ENCODE measurements at regions not wholly inside any gene's neighbourhood (a gene's known extent, or its start where the extent isn't known, plus 50 kb on each side); places are given as distances from the start of the nearest gene placed in this dataset.

- no peak for TF ChIP-seq CTCF (IDR thresholded peaks at IDR 0.05)
Measured at GRCh38 chr4:153034681-153035080, 98.6 kb downstream of the FHDC1 start.

- TF ChIP-seq CTCF (IDR thresholded peaks at IDR 0.05): no peak
Measured at GRCh38 chr4:153036931-153037482, 100.9 kb downstream of the FHDC1 start.

- TF ChIP-seq CTCF (IDR thresholded peaks at IDR 0.05): no peak
Measured at GRCh38 chr4:153038623-153039311, 102.6 kb downstream of the FHDC1 start.

- TF ChIP-seq CTCF (IDR thresholded peaks at IDR 0.05): no peak
Measured at GRCh38 chr4:153039542-153040185, 103.5 kb downstream of the FHDC1 start.

GRCh38 chr4:153040677-153041076, 104.6 kb downstream of the FHDC1 start:
- no peak for TF ChIP-seq CTCF (IDR thresholded peaks at IDR 0.05)

GRCh38 chr4:153044036-153044435, 107.9 kb downstream of the FHDC1 start:
- TF ChIP-seq CTCF (IDR thresholded peaks at IDR 0.05): no peak

GRCh38 chr4:153045111-153045982, 109.2 kb downstream of the FHDC1 start:
- TF ChIP-seq CTCF (IDR thresholded peaks at IDR 0.05): no peak

Measured in LNCAP (cell line).